K562 (cell line): ENCODE measurements at regions not wholly inside any gene's neighbourhood (a gene's known extent, or its start where the extent isn't known, plus 50 kb on each side); places are given as distances from the start of the nearest gene placed in this dataset.

ENCODE experiments used
- ATAC-seq: fragments of 200-7000 bp; cut with Tn5 transposase; 3 replicates; pipeline ENCODE4 v1.9.1; 2020; ENCODE audit warnings: moderate library complexity
- BruUV-seq: library from RNA; stranded (reverse); fragments of 400-500 nt; replicated peaks from 2 replicates; lab custom pipeline; 2021; lab: Mats Ljungman, UMichigan
- CTCF ChIA-PET: fragments of 300-600 bp; formaldehyde crosslinking; extraction: SDS; loops from one replicate; lab custom pipeline; 2021; ENCODE audit warnings: low intra/inter-chr PET ratio; lab: Yijun Ruan, JAX
- POLR2A ChIA-PET: fragments of 300-600, 350-650 bp; sonication (Branson Sonifier 250); formaldehyde crosslinking; extraction: SDS; loops from one replicate; lab custom pipeline; 2021; ENCODE audit warnings: antibody characterized with exemption, inconsistent platforms; lab: Yijun Ruan, JAX
- DNase-seq, 4 experiments: peaks; one replicate each; pipeline versions ENCODE4 v3.0.0 to v3.0.0-alpha.2; 2011 to 2018; ENCODE audit warnings: low spot score in 3 of 4, mixed read lengths in 3 of 4; ENCODE audit errors: extremely low read depth in 1 of 4
- FAIRE-seq: peaks from 2 replicates; lab custom pipeline; 2011; peaks lifted over from hg19 to GRCh38; lab: Jason Lieb, UNC
- H2AFZ ChIP-seq: 2 replicates; pipeline ENCODE4 v1.6.0; 2011; ENCODE audit warnings: low read depth, low read length, control low read depth, inconsistent platforms
- H3K27ac ChIP-seq: fragments of 200-600 bp; 3 replicates; pipeline ENCODE4 v1.8.0; 2011; ENCODE audit warnings: low read depth, mild to moderate bottlenecking, control low read depth, inconsistent platforms, low read length, moderate library complexity, mixed read lengths; ENCODE audit errors: extremely low read depth
- H3K27me3 ChIP-seq, 2 experiments: fragments of 300-600 bp in 1 of 2; 2 replicates in 1 of 2; 3 replicates in 1 of 2; pipeline versions ENCODE4 v1.6.0 to v1.8.0; 2011; ENCODE audit warnings: inconsistent platforms in 2 of 2, low read length in 2 of 2, mild to moderate bottlenecking in 1 of 2, mixed read lengths in 1 of 2, moderate library complexity in 1 of 2; ENCODE audit not compliant: control insufficient read depth in 2 of 2, insufficient read depth in 2 of 2
- H3K36me3 ChIP-seq: fragments of 300-600 bp; 3 replicates; pipeline ENCODE4 v1.8.0; 2011; ENCODE audit warnings: mild to moderate bottlenecking, low read length, inconsistent platforms; ENCODE audit not compliant: control insufficient read depth, insufficient read depth
- H3K4me1 ChIP-seq, 2 experiments: fragments of 200-600 bp in 1 of 2; replicated peaks in 1 of 2; 2 replicates in 1 of 2; 3 replicates in 1 of 2; pipeline versions ENCODE4 v1.5.1 to v1.8.0; 2011; ENCODE audit warnings: inconsistent platforms in 2 of 2, low read length in 2 of 2, mild to moderate bottlenecking in 1 of 2, mixed read lengths in 1 of 2, moderate library complexity in 1 of 2; ENCODE audit not compliant: control insufficient read depth in 2 of 2, insufficient read depth in 2 of 2
- H3K4me2 ChIP-seq: 2 replicates; pipeline ENCODE4 v1.6.1; 2011; ENCODE audit warnings: low read length, control low read depth, inconsistent platforms, mixed read lengths; ENCODE audit not compliant: insufficient read depth
- H3K4me3 ChIP-seq: fragments of 200-600 bp; sonication (generic), shearing (Covaris generic); 2 replicates; pipeline ENCODE4 v1.5.1; 2016; ENCODE audit warnings: control low read depth, inconsistent platforms
- H3K79me2 ChIP-seq: fragments of 200-600 bp; 3 replicates; pipeline ENCODE4 v1.8.0; 2011; ENCODE audit warnings: low read length, inconsistent platforms; ENCODE audit not compliant: control insufficient read depth, insufficient read depth
- H3K9ac ChIP-seq, 2 experiments: 2 replicates each; pipeline versions ENCODE4 v1.6.0 to v1.6.1; 2011; ENCODE audit warnings: low read depth in 2 of 2, low read length in 2 of 2, control low read depth in 1 of 2, inconsistent platforms in 1 of 2, mild to moderate bottlenecking in 1 of 2, mixed read lengths in 1 of 2; ENCODE audit not compliant: insufficient read depth in 1 of 2
- H3K9me1 ChIP-seq: one replicate; pipeline ENCODE4 v1.6.0; 2011; ENCODE audit warnings: inconsistent platforms, mild to moderate bottlenecking, low read length, moderate library complexity; ENCODE audit not compliant: control insufficient read depth, insufficient read depth
- H3K9me3 ChIP-seq: replicated peaks from 2 replicates; pipeline ENCODE4 v1.5.1; 2011; ENCODE audit warnings: low read depth, low read length, inconsistent platforms; ENCODE audit not compliant: control insufficient read depth, insufficient read depth
- H4K20me1 ChIP-seq: replicated peaks from 2 replicates; pipeline ENCODE4 v1.6.1; 2011; ENCODE audit warnings: low read length, inconsistent platforms, mixed read lengths; ENCODE audit not compliant: control insufficient read depth, insufficient read depth
- BHLHE40 ChIP-seq: IDR thresholded peaks from 2 replicates; pipeline ENCODE4 v1.6.1; 2011; ENCODE audit warnings: low read length, improper control_type of control experiment
- MED1 ChIP-seq: sonication (generic); formaldehyde crosslinking; IDR thresholded peaks from 2 replicates; pipeline ENCODE4 v1.8.1; 2023; ENCODE audit warnings: missing genetic modification reagents, borderline replicate concordance
- MYNN ChIP-seq, 2 experiments: sonication (generic); formaldehyde crosslinking in 1 of 2; IDR thresholded peaks; 2 replicates each; pipeline versions ENCODE4 v1.5.0 to v1.6.1; 2016 to 2020; ENCODE audit warnings: antibody characterized with exemption in 1 of 2, missing genetic modification reagents in 1 of 2
- NR4A1 ChIP-seq, 2 experiments: fragments of 250-450 bp in 1 of 2; fragments of 450-650 bp in 1 of 2; sonication (Bioruptor Pico) in 1 of 2; IDR thresholded peaks; 2 replicates each; pipeline versions ENCODE4 v1.4.0 to v1.6.1; 2016 to 2020; ENCODE audit warnings: mild to moderate bottlenecking in 2 of 2, missing compliant biosample characterization in 1 of 2, missing genetic modification characterization in 1 of 2, moderate library complexity in 1 of 2
- NUFIP1 ChIP-seq: fragments of 450-650 bp; IDR thresholded peaks from 2 replicates; pipeline ENCODE4 v1.6.1; 2018; ENCODE audit not compliant: partially characterized antibody
- PCBP2 ChIP-seq: fragments of 200-400 bp; formaldehyde crosslinking; IDR thresholded peaks from 2 replicates; pipeline ENCODE4 v1.6.1; 2018; ENCODE audit warnings: low read length, low read depth, mild to moderate bottlenecking, moderate library complexity; ENCODE audit not compliant: poor library complexity, severe bottlenecking
- RB1 ChIP-seq: fragments of 450-650 bp; IDR thresholded peaks from 2 replicates; pipeline ENCODE4 v1.6.1; 2017; ENCODE audit warnings: low read depth, mild to moderate bottlenecking
- SMARCA5 ChIP-seq: fragments of 450-650 bp; IDR thresholded peaks from 2 replicates; pipeline ENCODE4 v1.6.1; 2016
- ZBTB8A ChIP-seq: fragments of 450-650 bp; IDR thresholded peaks from 2 replicates; pipeline ENCODE4 v1.6.1; 2018; ENCODE audit warnings: mild to moderate bottlenecking, moderate library complexity; ENCODE audit not compliant: partially characterized antibody
- ZFP1 ChIP-seq: fragments of 450-650 bp; formaldehyde crosslinking; IDR thresholded peaks from 2 replicates; pipeline ENCODE4 v1.4.0; 2020; ENCODE audit warnings: mild to moderate bottlenecking, mixed read lengths
- WGBS: fragments of 100-300 bp; shearing (Covaris generic); methylation state at CpG from one replicate; pipeline ENCODE4 v1.1.6; 2016; ENCODE audit warnings: low coverage, mixed read lengths; ENCODE audit not compliant: insufficient coverage; ENCODE audit errors: missing lambda C conversion rate; 5-methylcytosine and 5-hydroxymethylcytosine counted together
- in situ Hi-C: fragments of 300-500 bp; cut with MboI; formaldehyde crosslinking; loops from 4 replicates; pipeline ENCODE4 v1.15.0; 2018; ENCODE audit warnings: inconsistent platforms, mixed read lengths
- intact Hi-C: fragments of 100-400 bp; cut with micrococcal nuclease; formaldehyde crosslinking; loops from 2 replicates; pipeline ENCODE4 v1.14.2; 2022
- TF ChIP-seq, protein P1 (sequence below): sonication (generic); formaldehyde crosslinking; IDR thresholded peaks from 2 replicates; pipeline ENCODE4 v1.8.0; 2023; ENCODE audit warnings: mild to moderate bottlenecking, missing genetic modification reagents
- TF ChIP-seq, protein P2 (sequence below): fragments of 450-650 bp; IDR thresholded peaks from 2 replicates; pipeline ENCODE4 v1.6.1; 2018; ENCODE audit warnings: mild to moderate bottlenecking, low read depth; ENCODE audit not compliant: partially characterized antibody
- TF ChIP-seq, protein P3 (sequence below): fragments of 250-450 bp; sonication (Bioruptor Pico); IDR thresholded peaks from 2 replicates; pipeline ENCODE4 v1.8.0; 2022; ENCODE audit warnings: moderate library complexity, mild to moderate bottlenecking, inconsistent platforms

DNA sequence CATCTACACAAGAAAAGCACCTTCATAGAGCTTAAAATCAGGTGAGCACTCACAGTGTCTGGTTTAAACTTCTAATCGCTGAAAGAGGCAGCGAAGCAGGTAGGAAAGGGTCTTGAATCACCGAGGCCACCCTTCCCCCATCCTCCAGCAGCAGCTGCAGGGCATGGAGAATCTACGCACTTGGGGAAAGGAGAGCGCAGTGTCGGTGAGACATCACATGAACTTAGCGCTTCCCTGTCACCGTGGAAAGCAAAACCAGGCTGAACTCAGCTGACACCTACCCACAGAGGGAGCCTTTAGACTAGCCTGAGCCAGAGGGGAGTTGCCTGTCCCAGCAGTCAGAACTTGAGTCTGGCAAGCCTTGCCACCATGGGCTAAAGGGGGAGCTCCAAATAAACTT, 197.2 kb upstream of the ZFP42 start:
- DNase-seq (no peak), FAIRE-seq (no peak), ATAC-seq (no peak)
- Histone ChIP-seq H3K79me2 (no peaks in the 10 kb centered on the region), H3K27me3 (no peaks in the 10 kb centered on the region), H2AFZ (no peak overlapping the region), H3K4me2 (no peak overlapping the region), H3K27ac (no peak overlapping the region), H3K4me3 (no peak overlapping the region), H3K9me3 (no peaks in the 10 kb centered on the region; the same call in 1 of the 2 replicates), H3K36me3 (no peaks in the 10 kb centered on the region), H4K20me1 (no peaks in the 10 kb centered on the region), H3K9ac (no peak overlapping the region), H3K9me1 (no peaks in the 10 kb centered on the region), H3K4me1 (no peaks in the 10 kb centered on the region)
- in situ Hi-C loops: no loop called here
- no TSS peak for BruUV-seq
- POLR2A ChIA-PET: no interaction called here
- CTCF ChIA-PET: no interaction called here
- TF ChIP-seq NUFIP1 (no peak), PCBP2 (no peak), MYNN (IDR thresholded peaks at IDR 0.05) (no peak), MYNN (CRISPR knock-in tag; IDR thresholded peaks at IDR 0.05) (no peak)
- TF ChIP-seq, protein P1, sequence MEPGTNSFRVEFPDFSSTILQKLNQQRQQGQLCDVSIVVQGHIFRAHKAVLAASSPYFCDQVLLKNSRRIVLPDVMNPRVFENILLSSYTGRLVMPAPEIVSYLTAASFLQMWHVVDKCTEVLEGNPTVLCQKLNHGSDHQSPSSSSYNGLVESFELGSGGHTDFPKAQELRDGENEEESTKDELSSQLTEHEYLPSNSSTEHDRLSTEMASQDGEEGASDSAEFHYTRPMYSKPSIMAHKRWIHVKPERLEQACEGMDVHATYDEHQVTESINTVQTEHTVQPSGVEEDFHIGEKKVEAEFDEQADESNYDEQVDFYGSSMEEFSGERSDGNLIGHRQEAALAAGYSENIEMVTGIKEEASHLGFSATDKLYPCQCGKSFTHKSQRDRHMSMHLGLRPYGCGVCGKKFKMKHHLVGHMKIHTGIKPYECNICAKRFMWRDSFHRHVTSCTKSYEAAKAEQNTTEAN (CRISPR knock-in tag): no peak
- intact Hi-C loops: no loop called here
- 3% methylated on average over 8 of the region's 8 CpGs for WGBS

DNA sequence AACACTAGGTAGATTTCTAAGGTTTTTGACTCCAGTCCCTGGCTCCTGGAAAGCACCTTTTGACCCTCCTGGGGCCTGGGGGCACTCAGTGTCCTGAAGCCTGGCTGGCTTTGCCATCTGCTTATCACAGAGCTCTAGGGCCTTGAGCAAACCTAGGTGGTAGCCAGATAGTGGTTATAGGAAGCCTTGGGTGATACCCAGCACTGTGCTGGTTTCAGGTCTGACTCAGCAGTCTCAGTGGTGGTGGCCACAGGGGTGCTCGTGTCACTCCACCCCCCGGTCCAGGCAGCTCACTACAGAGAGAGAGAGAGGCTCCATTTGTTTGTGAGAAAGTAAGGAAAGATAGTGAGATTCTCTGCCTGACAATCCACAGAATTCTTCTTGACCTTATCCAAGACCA, 195.8 kb upstream of the ZFP42 start:
- WGBS: 0% methylated on average over 2 of the region's 2 CpGs
- ATAC-seq: no peak
- Histone ChIP-seq H3K79me2 (no peaks in the 10 kb centered on the region), H3K9ac (no peak overlapping the region), H3K4me3 (no peak overlapping the region), H4K20me1 (no peaks in the 10 kb centered on the region), H3K9me3 (no peaks in the 10 kb centered on the region; the same call in 1 of the 2 replicates), H3K9me1 (no peaks in the 10 kb centered on the region), H3K36me3 (no peaks in the 10 kb centered on the region), H3K27me3 (no peaks in the 10 kb centered on the region), H3K4me1 (no peaks in the 10 kb centered on the region), H2AFZ (no peak overlapping the region), H3K27ac (no peak overlapping the region), H3K4me2 (no peak overlapping the region)
- no peak for FAIRE-seq
- POLR2A ChIA-PET: no interaction called here
- CTCF ChIA-PET: no interaction called here
- no TSS peak for BruUV-seq
- in situ Hi-C loops: no loop called here
- intact Hi-C loops: no loop called here
- no peak for DNase-seq
- TF ChIP-seq, protein P2, sequence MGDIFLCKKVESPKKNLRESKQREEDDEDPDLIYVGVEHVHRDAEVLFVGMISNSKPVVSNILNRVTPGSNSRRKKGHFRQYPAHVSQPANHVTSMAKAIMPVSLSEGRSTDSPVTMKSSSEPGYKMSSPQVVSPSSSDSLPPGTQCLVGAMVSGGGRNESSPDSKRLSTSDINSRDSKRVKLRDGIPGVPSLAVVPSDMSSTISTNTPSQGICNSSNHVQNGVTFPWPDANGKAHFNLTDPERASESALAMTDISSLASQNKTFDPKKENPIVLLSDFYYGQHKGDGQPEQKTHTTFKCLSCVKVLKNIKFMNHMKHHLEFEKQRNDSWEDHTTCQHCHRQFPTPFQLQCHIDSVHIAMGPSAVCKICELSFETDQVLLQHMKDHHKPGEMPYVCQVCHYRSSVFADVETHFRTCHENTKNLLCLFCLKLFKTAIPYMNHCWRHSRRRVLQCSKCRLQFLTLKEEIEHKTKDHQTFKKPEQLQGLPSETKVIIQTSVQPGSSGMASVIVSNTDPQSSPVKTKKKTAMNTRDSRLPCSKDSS: no peak
- TF ChIP-seq NR4A1 (CRISPR knock-in tag; IDR thresholded peaks at IDR 0.05) (no peak), NR4A1 (tag; IDR thresholded peaks at IDR 0.05) (no peak), SMARCA5 (no peak), ZBTB8A (no peak), ZFP1 (CRISPR knock-in tag) (no peak), BHLHE40 (no peak), MED1 (CRISPR knock-in tag) (no peak), RB1 (no peak)
- TF ChIP-seq, protein P3, sequence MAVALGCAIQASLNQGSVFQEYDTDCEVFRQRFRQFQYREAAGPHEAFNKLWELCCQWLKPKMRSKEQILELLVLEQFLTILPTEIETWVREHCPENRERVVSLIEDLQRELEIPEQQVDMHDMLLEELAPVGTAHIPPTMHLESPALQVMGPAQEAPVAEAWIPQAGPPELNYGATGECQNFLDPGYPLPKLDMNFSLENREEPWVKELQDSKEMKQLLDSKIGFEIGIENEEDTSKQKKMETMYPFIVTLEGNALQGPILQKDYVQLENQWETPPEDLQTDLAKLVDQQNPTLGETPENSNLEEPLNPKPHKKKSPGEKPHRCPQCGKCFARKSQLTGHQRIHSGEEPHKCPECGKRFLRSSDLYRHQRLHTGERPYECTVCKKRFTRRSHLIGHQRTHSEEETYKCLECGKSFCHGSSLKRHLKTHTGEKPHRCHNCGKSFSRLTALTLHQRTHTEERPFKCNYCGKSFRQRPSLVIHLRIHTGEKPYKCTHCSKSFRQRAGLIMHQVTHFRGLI (CRISPR knock-in tag): no peak
